Liver (tissue), 8 donors: ENCODE measurements at regions not wholly inside any gene's neighbourhood (a gene's known extent, or its start where the extent isn't known, plus 50 kb on each side); places are given as distances from the start of the nearest gene placed in this dataset.

Source experiments
- DNase-seq: peaks from one replicate; pipeline ENCODE4 v3.0.0-alpha.2; 2017; ENCODE audit warnings: low spot score
- H3K27ac ChIP-seq, 2 donors: one replicate each; pipeline ENCODE4 v1.7.0; 2013; ENCODE audit warnings: inconsistent platforms in 2 of 2, low read length in 2 of 2, control low read depth in 1 of 2, low read depth in 1 of 2, mild to moderate bottlenecking in 1 of 2
- H3K27me3 ChIP-seq, 4 donors: one replicate each; pipeline versions ENCODE4 v1.6.1 to v1.7.0; 2013; ENCODE audit warnings: low read length in 3 of 4, inconsistent platforms in 1 of 4, mild to moderate bottlenecking in 1 of 4, moderate library complexity in 1 of 4; ENCODE audit not compliant: control insufficient read depth in 4 of 4, insufficient read depth in 4 of 4
- H3K36me3 ChIP-seq, 4 donors: one replicate each; pipeline versions ENCODE4 v1.6.1 to v1.7.0; 2013; ENCODE audit warnings: low read length in 3 of 4, mild to moderate bottlenecking in 3 of 4, low read depth in 1 of 4, moderate library complexity in 1 of 4; ENCODE audit not compliant: control insufficient read depth in 4 of 4, insufficient read depth in 3 of 4
- H3K4me1 ChIP-seq, 4 donors: one replicate each; pipeline versions ENCODE4 v1.6.1 to v1.7.0; 2013; ENCODE audit warnings: low read length in 3 of 4, mild to moderate bottlenecking in 3 of 4, moderate library complexity in 1 of 4; ENCODE audit not compliant: control insufficient read depth in 4 of 4, insufficient read depth in 4 of 4
- H3K4me3 ChIP-seq, 3 donors: one replicate each; pipeline versions ENCODE4 v1.6.1 to v1.7.0; 2013; ENCODE audit warnings: low read length in 3 of 3, control low read depth in 1 of 3, low read depth in 1 of 3, mild to moderate bottlenecking in 1 of 3
- H3K9ac ChIP-seq, 2 donors: one replicate each; pipeline ENCODE4 v1.7.0; 2013; ENCODE audit warnings: low read length in 2 of 2, mild to moderate bottlenecking in 2 of 2, moderate library complexity in 2 of 2, control low read depth in 1 of 2, low read depth in 1 of 2
- H3K9me3 ChIP-seq, 4 donors: one replicate each; pipeline versions ENCODE4 v1.6.1 to v1.7.0; 2013; ENCODE audit warnings: low read length in 3 of 4; ENCODE audit not compliant: control insufficient read depth in 4 of 4
- ATF3 ChIP-seq: IDR thresholded peaks from 2 replicates; pipeline ENCODE4 v1.6.1; 2016; ENCODE audit warnings: antibody characterized with exemption
- CTCF ChIP-seq: fragments of 150-350 bp; IDR thresholded peaks from 2 replicates; pipeline ENCODE4 v1.5.1; 2017; ENCODE audit warnings: improper control_type of control experiment, low read depth, low read length; ENCODE audit not compliant: missing input control
- FOXA1 ChIP-seq: IDR thresholded peaks from 2 replicates; pipeline ENCODE4 v1.6.1; 2016; ENCODE audit warnings: antibody characterized with exemption
- HNF4A ChIP-seq, 2 donors: conservative IDR thresholded peaks; 2 replicates each; pipeline ENCODE4 v1.6.1; 2016; ENCODE audit warnings: antibody characterized with exemption in 2 of 2, mild to moderate bottlenecking in 2 of 2
- HNF4G ChIP-seq: IDR thresholded peaks from 2 replicates; pipeline ENCODE4 v1.6.1; 2016; ENCODE audit warnings: antibody characterized with exemption
- JUND ChIP-seq, 2 donors: IDR thresholded peaks; 2 replicates each; pipeline ENCODE4 v1.6.1; 2016; ENCODE audit warnings: antibody characterized with exemption in 2 of 2
- MAX ChIP-seq: IDR thresholded peaks from 2 replicates; pipeline ENCODE4 v1.6.1; 2016; ENCODE audit warnings: antibody characterized with exemption
- RAD21 ChIP-seq, 2 donors: IDR thresholded peaks; 2 replicates each; pipeline ENCODE4 v1.6.1; 2016; ENCODE audit warnings: antibody characterized with exemption in 2 of 2, mild to moderate bottlenecking in 2 of 2
- REST ChIP-seq: IDR thresholded peaks from 2 replicates; pipeline ENCODE4 v1.6.1; 2016; ENCODE audit warnings: antibody characterized with exemption, mild to moderate bottlenecking
- SP1 ChIP-seq: IDR thresholded peaks from 2 replicates; pipeline ENCODE4 v1.6.1; 2018; ENCODE audit warnings: antibody characterized with exemption, mild to moderate bottlenecking
- TAF1 ChIP-seq: conservative IDR thresholded peaks from 2 replicates; pipeline ENCODE4 v1.6.1; 2016; ENCODE audit warnings: antibody characterized with exemption, mild to moderate bottlenecking
- YY1 ChIP-seq: IDR thresholded peaks from 2 replicates; pipeline ENCODE4 v1.6.1; 2016; ENCODE audit warnings: antibody characterized with exemption, mild to moderate bottlenecking
- WGBS: extraction: QIAGEN DNeasy Blood & Tissue Kit; methylation state at CpG from one replicate; pipeline ENCODE4 v1.1.7; 2013; 5-methylcytosine and 5-hydroxymethylcytosine counted together
- donor health status: healthy.
- donor health status: healthy.
- donor health status: healthy.
- donor health status: healthy.
- donor health status: healthy.

GRCh38 chr2:144670080-144670479, 150.2 kb upstream of the ZEB2 start:
- WGBS = 76% methylated on average over 2 of the region's 2 CpGs
- Histone ChIP-seq H3K36me3 (no peaks in the 10 kb centered on the region), H3K4me3 (no peak overlapping the region)

GRCh38 chr2:144669196-144669987, 149.5 kb upstream of the ZEB2 start:
- TF ChIP-seq JUND (IDR thresholded peaks at IDR 0.05) (no peak), RAD21 (IDR thresholded peaks at IDR 0.05) (no peak), TAF1 (no peak), YY1 (no peak), MAX (no peak), HNF4A (conservative IDR thresholded peaks at IDR 0.05) (no peak), CTCF (no peak)
- no peaks in the 10 kb centered on the region for H3K36me3 ChIP-seq
- no peak overlapping the region for H3K4me3 ChIP-seq
- no peak overlapping the region for H3K9ac ChIP-seq
- H3K9me3 ChIP-seq = no peaks in the 10 kb centered on the region
- 88% methylated on average over 7 of the region's 7 CpGs for WGBS
- no peak overlapping the region for H3K27ac ChIP-seq
- H3K4me1 ChIP-seq = no peaks in the 10 kb centered on the region
- DNase-seq = no peak
- H3K27me3 ChIP-seq = no peaks in the 10 kb centered on the region

More at GRCh38 chr2:144670080-144670479, 150.2 kb upstream of the ZEB2 start:
- Histone ChIP-seq H3K9ac (no peak overlapping the region), H3K27ac (no peak overlapping the region), H3K27me3 (no peaks in the 10 kb centered on the region), H3K4me1 (no peaks in the 10 kb centered on the region), H3K9me3 (no peaks in the 10 kb centered on the region)
- DNase-seq = no peak
- TF ChIP-seq REST = no peak
- no peak for TF ChIP-seq ATF3
- no peak for TF ChIP-seq SP1
- no peak for TF ChIP-seq FOXA1
- no peak for TF ChIP-seq JUND (IDR thresholded peaks at IDR 0.05)
- TF ChIP-seq HNF4G = no peak
- no peak for TF ChIP-seq YY1
- TF ChIP-seq HNF4A (conservative IDR thresholded peaks at IDR 0.05) = no peak
